GM19452 (cell line): ENCODE measurements at regions not wholly inside any gene's neighbourhood (a gene's known extent, or its start where the extent isn't known, plus 50 kb on each side); places are given as distances from the start of the nearest gene placed in this dataset.

Source experiments
- ATAC-seq: cut with Tn5 transposase; IDR thresholded peaks from one replicate; pipeline ENCODE4 v1.9.1; 2021; ENCODE audit not compliant: unreplicated experiment

DNA sequence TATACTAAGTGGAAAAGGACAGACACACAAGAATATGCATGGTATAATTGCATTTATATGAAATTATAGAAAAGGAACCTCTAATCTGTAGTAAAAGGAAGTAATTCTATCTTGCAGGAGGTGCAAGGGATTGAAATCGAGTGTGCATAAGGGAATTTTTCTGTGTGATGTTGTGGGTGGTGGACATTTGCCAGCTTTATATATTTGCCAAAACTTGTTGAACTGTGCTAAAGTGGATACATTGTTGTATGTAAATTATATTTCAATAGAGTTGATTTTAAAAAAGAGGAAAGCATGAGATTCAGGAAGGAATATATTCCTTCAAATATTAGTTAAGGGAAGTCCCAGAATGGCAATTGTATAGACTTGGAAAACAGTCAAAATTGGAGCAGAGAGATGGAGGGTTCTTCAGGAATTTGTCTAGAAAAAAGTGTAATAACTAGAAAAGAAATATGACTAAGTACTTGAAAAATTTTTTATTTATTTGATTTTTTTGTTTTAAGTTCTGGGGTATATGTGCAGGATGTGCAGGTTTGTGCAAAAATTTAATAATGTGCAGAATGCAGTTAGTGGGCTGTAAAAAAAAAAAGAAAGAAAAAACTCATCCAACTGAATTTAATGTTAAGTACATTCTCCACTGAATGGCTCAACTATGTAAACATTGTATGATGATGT lies 96.1 kb downstream of the ARL4A start:
- ATAC-seq: no peak

DNA sequence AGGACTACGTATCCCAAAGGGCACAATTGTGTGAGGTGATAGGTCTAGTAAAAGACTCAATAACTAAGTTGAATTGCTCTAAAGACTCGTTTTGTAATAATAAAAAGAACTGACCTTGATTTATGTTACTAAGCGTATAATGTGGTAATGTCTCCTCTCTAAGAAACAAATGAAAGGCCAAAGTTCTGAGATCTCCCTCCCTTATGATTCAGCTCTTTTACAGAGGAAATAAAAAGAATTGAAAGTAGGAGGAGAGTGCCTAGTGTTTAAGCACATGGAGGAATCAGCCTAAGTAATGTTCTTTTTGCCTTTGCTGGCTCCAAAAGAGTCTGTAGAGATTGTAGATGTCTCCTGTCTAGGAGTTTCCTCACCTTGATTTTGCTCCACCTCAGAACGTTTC lies 98.0 kb downstream of the ARL4A start:
- no peak for ATAC-seq

DNA sequence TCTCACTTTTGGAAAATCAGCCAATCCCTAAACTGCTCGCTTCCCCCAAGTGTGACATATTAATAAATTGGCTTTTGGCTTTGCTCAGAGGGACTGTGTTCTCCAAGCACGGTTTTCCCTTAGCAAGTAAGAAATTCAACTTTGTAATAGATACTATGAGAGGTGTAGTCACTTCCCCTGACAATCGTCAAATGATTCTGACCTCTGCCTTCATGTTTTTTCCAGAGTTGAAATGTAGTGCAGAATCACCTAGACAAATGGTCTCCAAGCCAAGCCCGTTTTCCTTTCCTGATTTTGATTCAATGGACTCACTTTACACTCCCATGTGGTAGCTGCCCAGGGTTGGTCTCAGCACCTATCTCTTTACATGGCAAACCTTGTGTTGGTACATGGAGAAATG lies 99.1 kb downstream of the ARL4A start:
- ATAC-seq: no peak

DNA sequence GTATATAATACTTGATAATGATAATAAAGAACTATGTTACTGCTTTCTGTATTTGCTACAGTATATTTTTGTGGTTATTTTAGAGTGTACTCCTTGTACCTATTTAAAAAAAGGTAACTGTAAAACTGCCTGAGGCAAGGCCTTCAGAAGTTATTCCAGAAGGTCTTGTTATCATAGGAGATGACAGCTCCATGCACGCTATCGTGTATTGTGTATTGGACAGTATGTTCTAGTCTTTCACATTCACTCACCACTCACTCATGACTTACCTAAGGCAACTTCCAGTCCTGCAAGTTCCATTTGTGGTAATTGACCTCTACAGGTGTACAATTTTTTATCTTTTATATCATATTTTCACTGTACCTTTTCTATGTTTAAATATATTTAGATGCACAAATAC lies 100.7 kb downstream of the ARL4A start:
- ATAC-seq: no peak

DNA sequence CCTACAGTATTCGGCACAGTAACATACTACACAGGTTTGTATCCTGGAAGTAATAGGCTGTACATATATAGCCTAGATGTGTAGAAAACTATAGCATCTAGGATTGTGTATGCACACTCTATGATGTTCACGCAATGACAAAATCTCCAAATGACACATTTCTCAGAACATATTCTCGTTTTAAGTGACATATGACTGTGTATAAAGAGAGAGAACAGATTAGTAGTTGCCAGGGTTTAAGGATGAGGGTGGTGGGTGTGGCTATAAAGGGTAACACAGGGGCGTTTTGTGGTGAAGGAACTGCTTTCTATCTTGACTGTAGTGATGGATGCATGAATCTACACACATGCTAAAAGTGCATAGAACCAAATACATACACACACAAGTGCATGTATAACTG lies 101.2 kb downstream of the ARL4A start:
- ATAC-seq: no peak

DNA sequence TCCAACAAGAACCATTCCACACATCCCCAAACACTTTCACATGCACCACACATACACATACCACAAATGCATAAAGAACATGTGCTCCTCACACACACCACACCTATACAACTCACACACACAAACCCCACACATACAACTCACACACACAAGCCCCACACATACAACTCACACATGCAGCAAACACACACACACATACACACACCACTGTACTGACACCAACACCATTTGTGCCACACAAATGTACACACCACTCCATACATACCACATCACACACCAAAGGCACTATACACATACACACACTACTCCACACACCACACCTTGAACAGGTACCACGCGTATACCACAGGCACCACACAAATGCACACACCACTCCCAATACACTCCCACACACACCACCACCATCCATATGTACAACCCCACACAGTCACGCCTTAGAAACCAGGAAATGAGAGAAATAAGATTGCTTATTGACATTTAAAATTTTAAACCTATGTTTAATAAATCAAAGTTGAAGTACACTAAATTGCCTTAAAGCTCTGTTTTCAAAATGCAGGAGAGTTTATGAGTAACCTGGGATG lies 107.4 kb downstream of the ARL4A start:
- no peak for ATAC-seq

DNA sequence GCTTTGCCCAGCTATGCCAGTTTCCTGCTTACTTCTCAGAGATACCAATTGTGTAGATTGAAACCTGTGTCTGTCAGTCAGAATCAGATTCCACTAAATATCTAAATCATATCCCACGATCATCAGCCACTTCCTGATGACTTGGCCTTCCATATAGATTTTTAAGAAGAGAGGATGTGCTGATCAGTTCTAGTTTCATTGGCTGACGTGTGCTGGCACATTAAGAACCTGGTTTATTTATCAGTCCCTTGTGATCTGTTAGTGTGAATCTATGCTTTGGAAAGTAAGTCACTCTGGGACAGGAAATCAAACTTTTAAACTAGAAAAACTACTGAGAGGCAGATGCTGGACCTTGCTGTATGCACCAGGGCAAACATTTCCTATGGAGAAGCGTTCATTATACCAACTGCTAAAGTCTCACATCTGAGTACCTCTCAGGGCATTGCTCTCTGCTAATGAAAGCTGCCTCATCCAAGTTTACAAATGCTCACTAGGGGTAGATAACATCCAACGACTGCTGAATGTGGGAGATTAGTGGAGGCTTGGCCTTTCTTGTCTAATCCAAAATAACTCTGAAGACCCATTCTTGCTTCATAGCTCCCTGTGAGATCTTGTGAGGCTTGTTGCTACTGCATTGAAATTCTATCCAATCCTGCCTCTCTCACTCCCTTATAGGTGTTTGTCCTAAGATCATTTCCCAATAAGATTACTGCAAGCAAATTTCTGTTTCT lies 109.1 kb downstream of the ARL4A start:
- ATAC-seq: no peak

DNA sequence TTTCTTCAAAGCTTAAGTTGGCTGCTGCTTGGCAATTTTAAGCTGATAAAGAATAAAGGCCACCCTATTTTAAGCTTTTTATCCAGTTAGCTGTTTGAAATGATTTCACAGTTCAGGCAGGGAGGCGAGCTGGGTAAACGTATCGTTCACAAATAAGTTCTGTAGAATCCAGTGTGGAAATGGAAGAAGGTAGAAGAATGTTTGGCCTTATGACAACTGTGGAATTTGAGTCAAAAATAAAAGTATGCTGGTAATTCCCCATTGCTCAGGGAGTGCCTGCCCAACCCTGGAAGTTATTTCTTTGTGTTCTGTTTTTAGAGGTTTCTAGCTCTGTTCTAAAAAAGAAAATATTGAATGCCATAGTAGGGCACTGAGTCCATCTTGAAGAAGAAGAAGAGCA lies 113.1 kb downstream of the ARL4A start:
- no peak for ATAC-seq

DNA sequence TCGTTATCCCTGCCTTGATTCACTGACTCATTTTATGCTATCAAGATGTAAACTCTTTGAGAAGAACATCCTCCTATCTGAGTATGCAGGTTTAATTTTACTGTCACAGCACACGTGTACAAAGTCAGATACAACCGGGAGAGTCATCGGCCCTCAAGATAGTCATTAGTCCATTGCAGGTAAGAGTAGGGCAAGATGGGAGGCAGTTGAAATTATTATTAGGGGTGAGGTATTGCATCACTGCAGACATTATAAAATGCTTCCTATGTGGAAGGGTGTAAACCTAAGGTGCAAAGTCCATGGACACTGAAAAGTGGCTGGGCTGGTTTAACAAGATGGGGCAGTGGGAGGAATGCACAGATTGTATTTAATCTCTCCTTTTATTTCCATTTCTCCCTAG lies 113.7 kb downstream of the ARL4A start:
- no peak for ATAC-seq

DNA sequence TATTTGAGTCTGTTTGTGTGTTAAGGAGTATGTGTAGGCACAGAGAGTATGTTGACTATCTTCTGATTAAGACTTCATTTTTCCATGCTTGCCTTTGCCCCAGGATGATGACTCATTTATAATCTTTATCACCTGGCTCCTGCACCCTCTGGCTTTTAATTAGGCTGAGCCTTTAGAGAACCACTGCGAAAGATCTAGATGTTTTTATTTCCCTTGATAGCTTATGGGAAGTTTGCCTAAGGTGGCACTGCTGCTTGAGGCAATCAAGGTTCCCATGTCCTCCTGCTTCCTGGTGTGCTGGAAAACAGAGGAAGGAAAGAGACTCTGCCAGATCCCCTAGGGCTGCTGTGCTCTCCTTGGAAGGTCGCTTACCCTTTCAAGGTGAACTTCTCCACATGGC lies 114.6 kb downstream of the ARL4A start:
- no peak for ATAC-seq

DNA sequence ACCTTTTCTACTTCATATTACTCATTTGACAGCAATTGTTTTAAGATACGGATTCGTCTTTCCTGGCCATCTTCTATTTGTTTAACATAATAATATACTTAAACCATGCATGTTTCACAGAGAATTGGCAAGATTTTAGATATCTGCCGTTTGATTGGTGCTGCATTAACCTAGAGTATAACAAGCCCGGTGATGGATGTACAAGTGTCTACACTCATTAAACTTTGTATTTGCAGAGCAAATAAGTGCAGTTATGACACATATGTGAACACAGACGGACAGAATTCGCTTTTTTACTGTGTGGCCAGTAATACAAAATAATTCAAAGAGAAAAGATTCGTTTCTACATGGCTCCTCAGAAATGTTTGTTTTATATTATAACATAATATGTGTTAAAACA lies 116.1 kb downstream of the ARL4A start:
- no peak for ATAC-seq

DNA sequence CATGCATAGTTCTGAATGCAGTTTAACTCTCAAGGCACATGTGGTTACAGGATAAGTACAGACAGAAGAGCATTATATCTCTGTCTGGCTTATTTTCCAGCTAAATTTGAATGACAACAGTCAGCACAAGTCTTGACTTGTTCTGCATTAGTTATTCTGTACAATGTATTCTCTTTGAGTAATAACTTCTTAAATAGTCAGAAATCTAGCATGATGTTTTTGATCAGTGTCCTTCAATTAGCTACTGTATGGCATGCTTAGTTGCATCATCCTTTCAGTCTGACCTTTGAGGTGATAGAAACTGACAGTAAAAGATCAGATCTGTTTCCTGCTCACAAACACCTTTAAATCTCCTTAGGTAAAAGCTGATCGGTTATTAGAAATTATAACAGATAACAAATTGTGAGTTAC lies 118.1 kb downstream of the ARL4A start:
- no peak for ATAC-seq

DNA sequence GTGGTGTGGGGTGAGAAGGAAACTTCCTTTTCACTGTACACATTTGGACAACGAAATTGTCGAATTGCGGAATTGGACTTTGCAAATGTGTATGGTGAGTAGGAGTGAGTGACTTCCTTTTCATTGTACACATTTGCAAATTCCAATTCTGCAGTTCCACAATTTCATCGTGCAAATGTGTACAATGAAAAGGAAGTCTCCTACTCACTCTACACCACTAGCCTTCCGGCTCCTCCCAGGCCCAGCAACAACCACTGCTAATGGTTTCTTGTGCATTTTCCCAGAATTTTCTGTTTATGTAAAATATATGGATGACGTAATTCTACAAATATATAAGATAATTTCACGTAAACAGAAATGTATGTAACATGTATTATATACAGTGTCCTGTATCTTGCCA lies 118.5 kb downstream of the ARL4A start:
- no peak for ATAC-seq

DNA sequence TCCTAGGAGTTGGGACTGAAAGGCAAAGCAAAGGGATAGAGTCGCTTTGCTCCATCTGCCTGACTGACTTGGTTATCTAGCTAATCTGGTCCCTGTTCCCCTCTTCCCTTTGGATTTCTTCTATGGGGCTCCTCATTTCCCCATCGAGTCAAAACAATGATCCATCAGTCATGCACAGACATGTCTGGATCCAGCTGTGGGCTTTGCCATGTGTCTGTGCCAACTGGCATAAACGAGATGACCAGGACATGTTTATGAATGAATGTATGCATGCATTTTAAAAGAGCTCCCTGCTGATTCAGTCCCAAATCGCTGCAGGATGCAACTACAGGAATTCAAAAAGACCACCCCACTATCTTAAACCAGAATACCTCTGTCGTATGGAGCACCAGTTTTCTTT lies 122.0 kb downstream of the ARL4A start:
- no peak for ATAC-seq

DNA sequence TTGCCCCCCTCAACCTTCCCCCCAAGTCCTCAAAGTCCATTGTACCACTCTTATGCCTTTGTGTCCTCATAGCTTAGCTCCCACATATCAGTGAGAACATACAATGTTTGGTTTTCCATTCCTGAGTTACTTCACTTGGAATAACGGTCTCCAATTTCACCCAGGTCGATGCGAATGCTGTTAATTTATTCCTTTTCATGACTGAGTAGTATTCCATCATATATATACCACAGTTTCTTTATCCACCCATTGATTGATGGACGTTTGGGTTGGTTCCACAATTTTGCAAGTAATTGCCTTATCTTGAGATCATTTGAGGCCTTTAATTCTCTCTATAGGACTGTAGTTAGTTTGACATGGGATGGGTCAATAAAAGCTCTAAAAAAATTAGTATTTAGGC lies 124.7 kb downstream of the ARL4A start:
- no peak for ATAC-seq

DNA sequence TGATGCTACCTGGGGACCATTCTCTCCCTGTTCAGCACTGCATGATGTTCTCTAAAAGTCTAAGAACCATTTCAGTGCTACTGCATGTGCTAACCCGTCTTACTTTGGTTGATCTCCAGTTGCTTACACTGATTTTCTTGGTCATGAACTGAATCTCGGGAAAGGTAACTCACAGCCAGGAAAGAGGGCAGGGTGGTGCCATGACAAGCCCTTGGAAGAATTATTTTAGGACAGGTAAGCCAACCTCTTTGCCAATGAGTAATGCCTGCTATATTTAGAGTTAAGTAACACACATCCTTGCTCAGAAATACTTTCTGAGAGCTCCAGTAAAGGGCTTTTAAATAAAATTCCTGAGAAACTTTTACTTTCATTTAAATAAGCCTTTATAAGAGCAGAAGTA lies 126.7 kb downstream of the ARL4A start:
- ATAC-seq: no peak

DNA sequence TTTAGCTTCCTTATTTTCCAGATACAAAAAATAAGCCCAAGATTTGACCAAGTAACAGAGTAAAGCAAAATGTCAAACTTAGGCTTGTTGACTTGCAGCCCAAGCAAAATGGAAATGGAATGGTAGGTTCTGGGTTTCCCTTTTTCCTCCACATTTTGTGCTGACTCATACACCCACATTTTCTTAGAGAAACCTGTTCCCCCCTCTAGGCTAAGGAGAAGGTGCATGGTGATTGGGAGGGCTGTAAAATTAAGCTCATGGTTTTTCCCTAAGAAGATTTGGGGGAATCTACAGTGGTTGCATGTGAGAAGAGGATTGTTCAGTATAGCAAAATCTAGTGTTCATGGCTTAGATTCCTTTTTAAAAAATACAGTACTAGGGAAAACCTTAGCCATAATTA lies 127.4 kb downstream of the ARL4A start:
- ATAC-seq: no peak

DNA sequence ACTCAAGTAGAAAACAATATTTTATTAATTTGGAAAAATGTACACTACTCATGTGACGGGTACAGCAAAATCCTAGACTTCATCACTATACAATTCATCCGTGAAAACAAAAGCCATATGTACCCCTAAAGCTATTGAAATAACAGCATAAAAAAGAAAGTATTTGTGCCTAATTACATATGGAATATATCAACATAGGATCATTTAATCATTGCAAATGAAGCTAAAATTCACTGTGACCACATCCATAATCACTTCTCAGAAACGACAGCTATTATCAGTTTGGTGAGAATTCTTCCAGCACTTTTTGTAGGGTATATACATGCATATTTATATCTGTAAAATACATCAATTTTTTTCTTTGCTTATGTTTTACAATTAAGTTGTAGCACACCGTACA lies 128.0 kb downstream of the ARL4A start:
- no peak for ATAC-seq

DNA sequence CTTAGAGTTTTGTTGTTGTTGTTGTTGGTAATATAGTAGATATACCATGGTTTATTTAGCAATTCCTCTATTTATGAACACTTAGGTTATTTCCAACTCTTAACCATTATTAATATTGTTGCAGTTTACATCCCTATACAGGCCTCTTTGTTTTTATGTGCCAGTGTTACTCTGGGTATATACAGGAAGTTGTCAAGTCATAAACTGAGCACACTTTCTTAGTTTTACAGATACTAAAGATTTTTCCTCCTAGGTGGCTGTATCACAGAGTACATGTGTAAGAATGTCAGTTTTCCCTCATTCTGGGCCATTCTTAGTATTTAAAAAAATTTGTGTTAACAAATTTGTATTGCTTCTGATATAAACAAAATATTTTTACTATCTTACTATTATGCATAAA lies 128.4 kb downstream of the ARL4A start:
- ATAC-seq: no peak

DNA sequence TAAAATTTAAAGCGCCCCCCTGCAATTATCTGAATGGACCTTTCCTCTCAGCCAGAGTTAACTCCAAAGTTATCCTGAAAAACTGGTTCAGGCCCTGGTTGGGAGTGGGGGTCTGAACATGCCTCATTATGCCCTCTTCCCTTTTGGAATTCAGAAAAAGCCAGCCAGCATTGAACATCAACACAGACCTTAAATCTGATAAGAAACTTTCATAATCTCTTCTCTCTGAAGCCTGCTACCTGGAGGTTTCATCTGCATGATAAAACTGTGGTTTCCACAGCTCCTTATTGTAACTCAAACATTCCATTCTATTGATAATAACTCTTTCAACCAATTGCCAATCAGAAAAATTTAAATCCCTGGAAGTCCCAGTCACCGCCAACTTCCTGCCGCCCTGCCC lies 133.3 kb downstream of the ARL4A start:
- ATAC-seq: no peak

DNA sequence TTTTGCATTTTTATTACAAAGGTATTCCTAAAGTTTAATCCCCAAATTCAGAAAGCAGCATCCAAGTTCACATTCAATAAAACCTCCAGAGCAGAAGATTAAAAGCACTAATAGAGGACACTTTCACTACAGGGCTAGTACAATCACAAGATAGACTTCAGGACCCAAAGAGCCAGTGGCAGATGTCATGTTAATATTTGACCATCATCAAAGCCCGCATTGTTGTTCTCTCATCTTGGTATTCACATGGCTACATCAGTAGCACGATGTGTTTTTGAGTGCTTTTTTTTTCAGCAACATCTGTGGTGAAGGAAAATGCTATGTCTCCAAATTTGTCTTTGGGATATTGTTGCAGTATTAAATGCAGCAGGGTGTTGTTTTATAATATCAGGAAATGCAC lies 134.3 kb downstream of the ARL4A start:
- no peak for ATAC-seq

DNA sequence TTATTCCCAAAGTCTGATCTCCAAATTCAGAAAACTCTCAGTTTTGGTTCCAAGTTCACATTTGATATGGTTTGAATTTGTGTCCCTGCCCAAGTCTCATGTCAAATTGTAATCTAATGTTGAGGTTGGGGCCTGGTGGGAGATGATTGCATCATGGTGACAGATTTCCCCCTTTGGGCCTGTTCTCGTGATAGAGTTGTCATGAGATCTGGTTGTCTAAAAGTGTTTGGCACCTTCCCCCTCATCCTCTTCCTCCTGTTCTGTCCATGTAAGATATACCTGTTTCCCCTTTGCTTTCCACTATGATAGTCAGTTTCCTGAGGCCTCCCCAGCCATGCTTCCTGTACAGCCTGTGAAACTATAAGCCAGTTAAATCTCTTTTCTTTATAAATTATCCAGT lies 138.6 kb downstream of the ARL4A start:
- ATAC-seq: no peak
